T-helper 2 cell (primary cell): ENCODE measurements at regions not wholly inside any gene's neighbourhood (a gene's known extent, or its start where the extent isn't known, plus 50 kb on each side); places are given as distances from the start of the nearest gene placed in this dataset.
A peak's percentile ranks its signal among the peaks of the same experiment; 100 is the strongest.
"Not testable (repeated sequence)": the region's sequence is repeated elsewhere in the genome, so short reads cannot be mapped to it uniquely, and the experiment has no call there.

Experiments
- DNase-seq, 5 experiments: peaks; one replicate each; pipeline versions ENCODE4 v3.0.0 to v3.0.0-alpha.2; 2012 to 2022

DNA sequence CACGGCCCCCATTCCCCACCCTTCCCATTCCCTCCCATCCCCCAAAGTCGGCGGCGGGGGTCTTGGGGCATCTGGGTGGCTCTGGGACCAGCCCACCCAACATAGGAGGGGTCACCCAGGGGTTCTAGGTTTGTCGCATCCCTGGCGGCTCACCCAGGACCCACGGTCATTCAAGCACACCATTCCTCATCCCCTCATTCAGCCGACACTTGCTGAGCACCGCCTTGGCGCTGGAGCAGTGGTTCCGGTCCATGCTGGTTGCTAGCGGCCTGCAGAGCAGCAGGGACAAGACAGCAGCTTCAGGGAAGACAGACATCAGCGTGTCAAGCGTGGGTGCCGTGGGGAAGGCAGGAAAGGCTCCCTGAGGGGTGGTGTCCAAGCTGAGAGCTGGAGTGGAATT, 50.5 kb upstream of the OTOS start:
- no peak for DNase-seq

DNA sequence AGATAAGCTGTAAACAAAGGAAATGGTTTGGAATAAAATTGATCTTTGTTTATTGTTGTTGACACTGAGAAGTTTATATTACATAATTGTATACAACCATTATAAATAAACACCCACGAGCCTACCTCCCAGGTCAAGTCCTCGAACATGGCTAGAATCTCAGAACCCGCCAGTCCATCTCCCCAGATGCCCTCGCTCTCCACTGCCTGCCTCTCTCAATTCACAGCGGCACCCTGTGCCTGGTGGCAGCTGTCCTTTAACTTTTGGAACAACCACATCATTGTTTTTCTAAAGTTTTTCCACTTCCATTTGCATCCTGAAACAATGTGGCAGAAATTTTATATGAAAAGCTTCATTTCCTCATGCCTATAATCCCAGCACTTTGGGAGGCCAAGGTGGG, 52.2 kb upstream of the OTOS start:
- no peak for DNase-seq

DNA sequence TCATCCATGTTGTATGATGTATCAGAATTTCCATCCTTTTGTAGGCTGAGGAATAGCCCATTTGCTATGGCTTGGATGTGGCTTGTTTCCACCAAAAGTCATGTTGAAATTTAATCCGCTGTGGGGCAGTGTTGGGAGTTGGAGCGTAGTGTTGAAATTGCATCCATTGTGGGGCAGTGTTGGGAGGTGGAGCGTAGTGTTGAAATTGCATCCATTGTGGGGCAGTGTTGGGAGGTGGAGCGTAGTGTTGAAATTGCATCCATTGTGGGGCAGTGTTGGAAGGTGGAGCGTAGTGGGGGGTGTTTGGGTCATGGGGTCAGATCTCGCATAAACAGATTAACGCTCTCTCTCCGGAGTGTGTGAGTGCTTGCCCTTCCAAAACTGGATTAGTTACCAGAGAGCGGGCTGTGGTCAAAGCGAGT, 53.9 kb upstream of the OTOS start:
- not testable (repeated sequence) for DNase-seq

DNA sequence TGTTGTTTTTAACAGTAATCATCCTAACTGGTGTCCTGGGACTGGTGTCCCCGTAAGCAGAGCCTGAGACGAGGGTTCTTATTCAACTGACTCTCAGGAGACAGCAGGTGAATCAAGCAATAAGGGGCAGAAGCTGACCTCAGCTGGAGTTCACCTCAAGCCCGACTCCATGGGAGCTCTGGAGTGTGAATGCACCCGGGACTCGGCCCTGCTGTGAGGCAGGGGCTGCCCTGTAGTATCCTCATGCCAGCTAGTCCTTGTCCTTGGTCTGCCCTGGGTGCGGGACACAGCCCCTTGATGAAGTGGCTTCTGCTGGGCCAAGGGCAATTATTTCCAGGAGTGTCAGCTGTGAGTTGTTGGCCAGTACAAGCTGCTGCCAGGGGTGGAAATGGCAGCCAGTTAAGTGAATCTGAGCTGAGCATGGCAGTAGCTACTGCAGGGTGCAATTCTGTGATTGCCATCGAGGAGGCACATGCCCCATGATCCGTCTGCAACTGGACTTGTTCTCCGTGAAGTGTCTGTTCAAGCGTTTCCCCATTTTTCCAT, 54.9 kb upstream of the OTOS start:
- no peak for DNase-seq

DNA sequence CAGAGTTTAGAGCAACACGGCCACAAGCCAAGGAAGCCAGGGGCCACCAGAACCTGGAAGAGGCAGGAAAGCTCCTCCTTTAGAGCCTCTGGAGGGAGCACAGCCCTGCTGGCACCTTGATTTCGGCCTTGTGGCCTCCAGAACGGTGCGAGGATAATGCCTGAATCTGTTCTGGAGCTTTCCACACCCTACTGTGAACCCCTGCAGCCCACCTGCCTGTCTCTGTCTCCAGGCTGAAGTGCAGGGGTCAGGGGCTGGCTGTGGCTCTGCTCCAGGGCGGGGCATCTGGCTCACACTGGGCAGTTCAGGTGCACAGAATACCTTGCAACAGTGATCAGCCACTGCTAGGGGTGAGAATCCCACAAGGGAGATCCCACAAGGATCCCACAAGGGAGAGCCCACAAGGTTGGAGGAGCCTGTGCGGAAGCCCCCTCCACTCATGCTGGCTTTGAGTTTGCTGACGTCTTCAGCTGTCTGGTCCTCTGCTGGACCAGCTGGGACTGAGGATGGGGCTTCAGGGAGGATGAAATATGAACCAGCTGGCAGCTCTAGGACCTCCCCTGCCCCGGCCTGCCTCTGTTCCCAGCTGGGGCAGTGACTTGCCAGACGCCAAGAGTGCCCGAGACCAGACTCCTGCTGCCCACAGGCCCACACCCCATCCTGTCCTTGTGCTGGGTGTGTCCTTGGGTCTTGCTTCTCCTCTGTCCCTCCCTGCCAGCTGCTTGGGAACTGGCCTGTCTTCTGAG, 56.4 kb upstream of the OTOS start:
- DNase-seq, result no peak

DNA sequence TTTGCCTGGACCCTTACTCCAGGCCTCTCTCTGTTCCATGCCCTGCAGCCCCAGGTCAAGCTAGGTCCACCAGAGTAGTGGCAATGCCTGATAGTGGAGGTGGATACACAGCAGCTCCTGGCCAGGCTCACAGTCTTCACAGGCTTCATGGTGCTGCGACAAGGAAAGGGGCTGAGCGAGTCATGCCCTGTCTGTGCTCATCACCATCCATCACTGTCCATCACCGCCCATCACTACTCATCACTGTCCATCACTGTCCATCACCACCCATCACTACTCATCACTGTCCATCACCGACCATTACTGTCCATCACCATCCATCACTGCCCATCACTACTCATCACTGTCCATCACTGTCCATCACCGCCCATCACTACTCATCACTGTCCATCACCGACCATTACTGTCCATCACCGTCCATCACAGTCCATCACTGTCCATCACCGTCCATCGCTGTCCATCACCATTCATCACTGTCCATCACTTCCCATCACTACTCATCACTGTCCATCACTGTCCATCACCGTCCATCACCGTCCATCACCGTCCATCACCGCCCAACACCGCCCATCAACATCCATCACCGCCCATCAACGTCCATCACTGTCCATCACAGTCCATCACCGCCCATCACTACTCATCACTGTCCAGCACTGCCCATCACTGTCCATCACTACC, 57.1 kb upstream of the OTOS start:
- DNase-seq, result no peak

DNA sequence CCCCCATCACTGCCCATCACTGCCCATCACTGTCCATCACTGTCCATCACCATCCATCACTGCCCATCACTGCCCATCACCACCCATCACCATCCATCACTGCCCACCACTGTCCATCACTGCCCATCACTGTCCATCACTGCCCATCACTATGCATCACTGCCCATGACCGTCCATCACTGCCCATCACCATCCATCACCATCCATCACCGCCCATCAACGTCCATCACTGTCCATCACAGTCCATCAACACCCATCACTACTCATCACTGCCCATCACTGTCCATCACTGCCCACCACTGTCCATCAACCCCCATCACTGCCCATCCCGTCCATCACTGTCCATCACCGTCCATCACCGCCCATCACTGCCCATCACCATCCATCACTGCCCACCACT, 57.8 kb upstream of the OTOS start:
- no peak for DNase-seq

DNA sequence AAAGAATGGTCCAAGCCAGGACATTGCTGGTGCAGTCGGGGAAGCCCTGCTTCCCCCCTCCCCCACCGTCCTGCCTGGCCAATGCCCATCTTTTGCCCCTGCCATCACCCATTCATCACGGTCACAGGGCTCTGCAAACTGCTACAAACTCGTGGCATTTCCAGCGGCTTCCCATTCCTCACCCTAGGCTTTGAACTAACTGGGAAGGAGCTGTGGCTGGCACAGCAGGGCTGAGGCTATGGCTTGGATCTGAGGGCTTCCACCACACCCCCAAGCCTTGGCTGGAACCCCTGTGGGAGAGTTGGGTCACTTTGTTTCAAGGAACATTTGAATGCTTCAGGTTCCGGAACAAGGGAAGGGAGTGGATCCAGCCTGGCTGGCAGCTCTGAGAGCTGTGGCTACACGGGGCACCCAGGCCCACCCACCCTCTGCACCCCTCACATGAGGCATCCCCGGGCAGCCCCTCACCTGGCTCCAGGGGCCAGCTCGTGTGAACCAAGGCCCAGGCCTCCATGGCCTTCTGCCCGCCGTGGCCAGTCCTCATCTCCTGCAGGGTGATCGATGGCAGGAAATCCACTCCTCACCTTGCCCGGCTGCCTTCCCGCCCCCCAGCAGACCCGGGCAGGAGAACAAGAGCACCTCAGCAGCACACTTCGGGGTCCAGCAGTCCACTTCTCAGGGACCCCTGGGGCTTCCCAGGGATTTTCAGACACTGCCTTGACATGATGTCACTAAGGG, 58.8 kb upstream of the OTOS start:
- no peak for DNase-seq

DNA sequence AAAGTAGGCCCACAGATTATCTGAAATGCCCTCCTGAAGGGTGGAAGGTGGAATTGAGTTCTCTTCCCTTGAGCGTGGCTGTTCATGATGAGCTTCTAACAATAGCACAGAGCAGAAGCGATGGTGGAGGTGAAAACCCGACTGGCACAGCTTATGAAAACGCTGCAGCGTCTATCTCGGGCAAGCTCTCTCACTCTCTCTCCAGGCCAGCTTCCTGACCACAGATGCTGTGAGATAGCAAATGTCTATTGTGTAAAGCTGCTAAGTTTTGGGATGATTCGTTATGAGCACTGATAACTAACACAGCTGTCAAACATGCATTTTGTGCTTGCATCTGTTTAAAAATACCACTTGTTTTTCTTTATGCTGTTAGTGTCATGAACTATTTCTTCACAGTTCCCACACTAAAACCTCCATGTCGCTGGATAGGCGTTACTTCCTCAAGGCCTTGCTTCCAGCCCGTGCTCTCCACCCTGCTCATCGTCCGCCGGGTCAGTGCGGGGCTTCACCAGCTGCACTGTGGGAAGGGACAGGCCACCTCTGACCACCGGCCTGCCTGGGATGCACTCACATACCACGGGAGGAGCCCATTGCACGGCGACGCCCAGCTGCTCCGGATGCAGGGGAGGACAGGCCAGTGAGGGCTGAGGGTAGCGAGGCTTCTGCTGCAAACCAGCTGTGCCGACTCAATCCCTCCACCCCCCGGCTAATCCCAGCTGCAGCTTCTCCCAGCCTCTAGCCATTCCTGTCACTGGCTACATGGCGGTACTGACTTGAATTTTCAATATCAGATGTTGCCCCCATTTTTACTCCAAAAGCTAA, 60.0 kb upstream of the OTOS start:
- DNase-seq, result peak in 1 of 5 experiments; percentile 75

DNA sequence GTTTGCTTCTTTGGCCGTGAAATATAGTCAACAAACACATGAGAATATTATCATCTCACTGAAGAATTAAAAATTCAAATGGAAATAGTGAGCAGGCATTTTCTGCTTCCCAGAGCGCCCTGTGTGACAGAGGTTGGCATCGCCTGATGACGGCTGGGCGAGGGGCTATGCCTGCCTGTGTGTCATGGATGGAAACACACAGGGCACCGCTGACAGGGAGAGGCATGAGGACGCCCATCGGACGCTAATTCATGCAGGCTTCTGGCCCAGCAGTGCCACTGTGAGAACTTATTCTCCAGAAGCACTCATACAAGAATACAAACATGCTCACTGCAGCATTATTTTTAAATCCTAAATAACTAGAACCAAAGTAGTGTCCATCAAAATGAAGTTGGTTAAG, 61.4 kb upstream of the OTOS start:
- DNase-seq, result no peak

DNA sequence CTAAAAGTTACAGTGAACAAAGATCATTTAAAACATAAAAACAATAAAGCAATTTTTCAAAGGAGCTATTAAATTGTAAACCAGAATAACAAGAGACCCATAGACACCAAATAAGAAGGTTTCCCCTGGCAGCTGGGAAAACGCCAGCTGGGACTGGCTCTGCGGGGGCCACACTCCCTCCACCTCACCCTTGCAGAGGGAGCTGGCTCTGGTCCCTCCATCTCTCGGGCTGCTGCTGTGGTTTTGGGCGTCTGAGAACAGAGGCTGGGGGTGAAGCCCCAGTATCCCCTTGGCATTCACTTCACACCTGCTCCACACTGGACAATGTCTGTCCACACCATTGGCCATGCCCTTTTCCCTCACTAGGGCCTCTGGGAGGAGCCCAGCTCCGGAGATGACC, 62.1 kb upstream of the OTOS start:
- DNase-seq, result no peak

DNA sequence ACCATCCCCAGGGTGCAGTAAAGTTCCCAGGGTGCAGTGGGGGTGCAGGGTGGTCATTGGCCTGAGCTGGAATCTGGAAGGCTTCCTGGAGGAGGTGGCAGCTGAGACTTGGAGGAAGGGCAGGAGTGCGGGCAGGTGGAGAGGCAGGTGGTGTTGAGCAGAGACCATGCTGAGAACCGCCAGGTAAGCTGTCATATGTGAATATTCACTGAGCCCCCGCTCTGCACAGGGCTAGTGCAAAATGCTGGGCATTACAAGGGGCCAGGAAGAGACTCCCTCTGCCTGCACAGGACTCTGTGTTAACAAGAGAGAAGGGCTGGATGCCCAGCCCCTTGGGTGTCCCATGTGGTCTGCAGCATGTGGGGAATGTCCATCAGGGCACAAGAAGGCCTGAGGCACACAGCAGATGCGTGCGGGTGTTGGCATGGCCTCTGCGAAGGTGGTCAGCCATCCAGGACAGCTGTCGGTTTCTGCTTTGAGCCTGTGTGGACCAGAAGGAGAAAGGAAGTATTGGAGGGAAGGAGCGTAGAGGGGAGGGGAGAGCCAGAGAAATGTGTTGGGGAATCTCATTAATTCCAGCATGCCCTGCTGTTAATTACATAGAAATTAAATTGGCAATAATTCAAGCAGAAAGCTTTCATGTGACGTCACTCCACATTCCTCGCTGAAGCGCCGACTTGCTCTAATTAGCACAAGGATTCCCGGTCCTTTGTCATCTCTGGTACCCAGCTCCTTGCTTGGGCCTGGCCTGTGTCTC, 62.8 kb upstream of the OTOS start:
- DNase-seq, result no peak

DNA sequence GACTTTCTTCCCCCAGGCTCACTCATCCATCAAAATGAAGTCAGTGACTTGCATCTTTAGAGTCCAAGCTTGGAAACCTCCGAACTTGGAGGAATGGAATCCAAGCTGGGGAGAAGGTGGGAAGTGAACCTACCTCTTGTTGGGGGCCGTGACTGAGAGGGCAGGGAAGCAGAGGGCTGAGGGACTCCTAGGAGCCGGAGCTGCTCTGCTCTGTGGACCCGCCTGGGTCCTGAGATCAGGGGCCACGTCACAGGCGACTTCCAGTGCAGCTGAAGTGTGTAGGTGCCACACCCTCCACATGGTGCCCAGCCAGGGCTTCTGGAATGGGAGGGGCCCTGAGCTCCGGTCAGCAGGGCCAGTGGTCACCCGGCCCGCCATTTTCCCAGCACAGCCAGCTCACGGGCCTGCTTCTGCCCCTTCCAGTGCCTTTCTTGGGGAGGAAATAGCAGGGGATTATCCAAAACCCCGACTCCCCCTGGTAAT, 63.4 kb upstream of the OTOS start:
- DNase-seq, result no peak

DNA sequence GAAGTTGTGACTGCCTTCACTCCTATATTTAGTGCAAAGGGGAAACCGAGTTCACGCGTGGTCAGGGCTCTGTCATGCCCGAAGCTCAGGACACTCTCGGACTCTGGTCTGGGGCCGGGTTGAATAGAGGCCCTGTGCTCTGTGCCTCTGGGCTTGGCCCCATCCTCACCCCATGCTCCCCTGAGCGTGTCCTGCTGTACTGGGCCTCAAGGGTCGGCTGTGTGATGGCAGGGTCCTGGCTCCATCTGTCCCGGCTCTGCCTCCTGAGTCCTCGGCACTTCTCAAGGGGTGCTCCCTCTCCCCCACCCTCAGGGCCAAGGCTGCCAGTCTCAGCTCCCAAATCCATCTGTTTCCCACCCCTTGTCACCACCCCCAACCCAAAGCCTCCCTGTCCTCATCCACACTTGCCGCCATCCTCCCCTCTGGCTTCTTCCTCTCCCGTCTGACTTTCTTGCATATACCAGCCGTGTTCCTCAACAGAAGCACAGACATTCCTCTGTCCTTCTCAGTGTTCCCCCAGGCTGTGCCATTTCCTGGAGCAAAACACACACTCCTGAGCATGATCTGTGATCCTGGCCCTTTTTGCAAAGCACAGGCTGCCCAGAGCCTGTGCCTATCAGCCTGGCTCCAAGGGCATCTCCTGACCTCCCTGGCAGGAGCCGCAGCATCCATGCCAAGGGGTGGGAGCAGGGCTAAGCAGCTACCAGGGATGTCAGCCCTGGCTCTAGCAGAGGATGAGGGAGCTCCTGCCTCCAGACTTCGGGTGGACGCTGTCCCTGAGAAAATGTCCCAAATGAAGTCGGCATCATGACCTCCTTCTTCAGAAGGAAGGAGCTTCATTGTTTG, 64.2 kb upstream of the OTOS start:
- DNase-seq, result no peak

DNA sequence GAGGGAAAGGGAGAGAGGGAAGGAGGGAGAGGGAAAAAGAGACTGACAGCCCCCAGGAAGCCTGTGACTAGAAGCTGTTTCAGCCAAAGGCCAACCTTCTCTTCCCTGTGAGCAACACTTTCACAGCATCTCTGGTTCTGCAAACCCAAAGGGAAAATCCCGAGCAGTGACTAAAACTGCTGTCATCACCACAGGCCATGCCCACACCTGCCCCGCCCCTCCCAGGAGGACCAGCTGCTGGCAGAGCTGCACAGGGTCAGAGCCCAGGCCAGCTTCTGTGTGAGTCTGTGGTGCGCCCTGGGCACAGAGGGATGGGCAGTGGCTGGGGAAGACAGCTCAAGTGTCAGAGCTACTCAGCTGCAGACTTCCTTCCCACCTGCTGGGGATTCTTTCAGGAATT, 64.9 kb upstream of the OTOS start:
- peak in 1 of 5 experiments; percentile 20 for DNase-seq

DNA sequence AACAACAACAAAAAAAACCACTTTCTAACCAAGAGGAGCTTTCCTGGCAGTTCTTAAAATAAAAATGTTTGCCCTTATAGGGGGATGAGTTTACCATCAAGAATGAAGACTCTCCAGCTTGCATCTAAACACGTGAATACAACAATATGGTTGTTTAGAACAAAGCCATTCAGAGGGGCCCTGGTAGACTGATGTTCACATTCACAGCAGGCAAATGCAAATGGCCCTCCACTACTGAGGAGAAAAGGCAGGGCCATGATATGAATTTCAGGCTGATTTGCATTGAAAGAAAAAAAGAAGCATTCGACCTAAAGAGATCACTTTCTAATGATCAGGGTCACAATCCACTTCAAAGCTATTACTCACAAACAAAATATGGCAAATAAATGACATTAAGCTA, 65.3 kb upstream of the OTOS start:
- no peak for DNase-seq

DNA sequence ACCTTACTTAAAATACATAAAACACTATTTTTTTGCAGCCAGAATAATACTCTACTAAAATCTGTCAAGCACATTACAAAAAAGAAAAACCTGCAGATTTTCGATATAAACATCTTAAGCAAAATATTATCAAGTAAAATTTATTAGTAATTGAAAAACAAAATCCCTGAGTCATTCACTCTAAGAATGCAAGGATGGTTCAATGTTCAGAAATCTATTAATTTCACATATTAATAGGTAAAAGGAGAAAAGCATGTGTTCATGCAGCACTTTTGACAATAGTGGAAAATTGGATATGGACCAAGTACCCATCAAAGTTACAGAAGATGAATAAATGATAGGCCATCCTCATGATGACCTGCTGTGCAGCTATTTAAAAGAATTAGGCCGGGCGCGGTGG, 66.2 kb upstream of the OTOS start:
- DNase-seq, result no peak

DNA sequence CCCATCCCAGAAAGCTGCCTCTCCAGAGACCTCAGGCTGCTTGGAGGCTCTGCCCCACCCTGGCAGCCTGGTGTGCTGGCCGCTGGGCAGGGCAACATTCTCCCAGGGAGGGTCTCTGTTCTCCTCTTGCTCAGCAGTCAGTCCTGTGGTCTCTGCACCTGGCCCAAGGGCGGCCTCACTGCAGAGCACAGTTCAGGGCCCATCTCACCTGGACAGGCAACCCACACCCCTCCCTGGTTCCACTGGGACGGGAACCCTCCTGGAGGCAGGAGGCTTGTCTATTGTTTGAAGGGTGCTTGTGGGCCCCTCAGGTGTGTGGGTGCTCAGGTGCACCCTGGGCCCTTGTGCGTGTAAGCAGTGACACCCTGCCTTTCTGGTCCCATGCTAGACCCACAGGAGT, 67.2 kb upstream of the OTOS start:
- no peak for DNase-seq

DNA sequence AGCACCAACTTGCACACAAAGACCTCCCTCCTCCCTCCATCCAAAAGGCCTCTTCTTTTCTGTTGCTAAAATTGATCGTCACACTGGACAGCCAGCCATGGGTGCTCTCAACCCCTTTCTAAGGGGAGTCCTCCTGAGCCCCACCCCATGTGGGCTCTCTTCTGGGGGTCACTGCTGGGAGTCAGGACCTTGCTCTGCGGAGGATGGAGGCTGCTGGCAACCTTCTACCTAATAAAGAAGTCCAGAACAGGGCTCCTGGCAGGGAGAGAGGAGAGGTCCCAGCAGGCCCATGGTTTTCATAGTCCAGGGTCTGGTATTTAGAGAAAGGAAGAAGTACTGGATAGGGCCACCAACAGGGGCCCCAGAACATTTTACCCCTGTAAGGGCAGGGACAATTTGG, 67.6 kb upstream of the OTOS start:
- DNase-seq, result no peak

DNA sequence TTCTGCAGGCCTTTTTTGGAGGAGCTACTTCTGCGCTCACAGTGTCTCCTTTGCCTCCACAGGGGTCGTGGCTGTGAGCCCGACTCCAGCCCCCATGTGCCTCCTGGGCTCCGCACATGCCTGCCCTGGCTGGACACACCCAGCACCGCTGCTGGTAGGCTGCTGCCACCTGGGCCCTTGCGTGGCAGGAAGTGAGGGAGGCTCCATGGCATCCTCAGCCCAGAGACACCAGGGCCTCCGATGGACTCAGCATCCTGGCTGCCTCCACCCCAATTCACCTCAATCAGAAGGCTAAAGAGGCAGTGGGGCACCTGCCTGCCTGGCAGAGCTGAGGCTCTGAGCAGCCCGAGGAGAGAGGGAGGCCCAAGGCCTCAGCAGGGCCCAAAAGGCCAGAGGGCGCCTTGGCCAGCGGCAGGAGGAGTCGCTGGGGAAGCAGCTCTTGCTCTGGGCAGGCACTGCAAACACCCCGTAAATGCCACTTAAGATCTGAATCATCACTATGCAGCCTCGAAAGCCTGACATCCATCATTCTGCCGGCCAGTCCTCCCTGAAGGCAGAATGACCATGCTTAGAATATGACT, 68.3 kb upstream of the OTOS start:
- no peak for DNase-seq
